ENCODE measurements at regions not wholly inside any gene's neighbourhood (a gene's known extent, or its start where the extent isn't known, plus 50 kb on each side); places are given as distances from the start of the nearest gene placed in this dataset.

GRCh38 chr2:67970071-67970470 is 92.7 kb downstream of the C1D start:
- no peak overlapping the region for H3K9ac ChIP-seq (ENCODE audit: insufficient read depth, low read depth, low read length)

DNA sequence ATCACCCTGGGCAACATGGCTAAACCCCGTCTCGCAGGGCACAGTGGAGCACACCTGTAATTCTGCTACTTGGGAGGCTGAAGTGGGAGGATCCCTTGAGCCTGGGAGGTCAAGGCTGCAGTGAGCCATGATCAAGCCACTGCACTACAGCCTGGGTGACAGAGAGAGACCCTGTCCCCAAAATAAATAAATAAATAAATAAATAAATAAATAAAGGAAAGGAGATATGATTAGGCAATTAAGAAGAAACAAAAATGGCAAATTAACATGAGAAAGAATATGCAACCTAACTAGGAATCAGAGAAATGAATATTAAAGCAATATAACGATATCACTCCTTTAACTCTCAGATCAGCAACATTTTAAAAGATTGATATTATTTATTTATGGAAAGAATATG is 92.3 kb downstream of the C1D start:
- H3K79me2 ChIP-seq (ENCODE audit: insufficient read depth, low read length), result no peaks in the 10 kb centered on the region
- no peaks in the 10 kb centered on the region for H4K20me1 ChIP-seq (ENCODE audit: insufficient read depth, low read length)
- no peaks in the 10 kb centered on the region for H3K9me3 ChIP-seq (ENCODE audit: low read length)
- DNase-seq (ENCODE audit: low spot score) (no peak), ATAC-seq (no peak), FAIRE-seq (no peak)
- POLR2A ChIA-PET, result no interaction called here
- no TSS peak for BruUV-seq (replicated peaks)
- H2AFZ ChIP-seq (ENCODE audit: low read length), result no peak overlapping the region
- CTCF ChIA-PET (ENCODE audit: low intra/inter-chr PET ratio, low total read pairs), result no interaction called here
- intact Hi-C loops (cut with micrococcal nuclease; ENCODE audit: unreplicated experiment), result no loop called here
- no peak overlapping the region for H3K27ac ChIP-seq (ENCODE audit: extremely low read length, insufficient read depth, low read length)
- H3K4me2 ChIP-seq (ENCODE audit: low read depth, low read length), result no peak overlapping the region
- no peak overlapping the region for H3K9ac ChIP-seq (ENCODE audit: insufficient read depth, low read depth, low read length)
- 0 out of 5 replicates have a peak, but pooled peaks cover 0 to 1% of the 10 kb centered on the region in 2 experiments for H3K27me3 ChIP-seq (ENCODE audit: control insufficient read depth in 1 of 2, insufficient read depth in 2 of 2, low read length in 2 of 2)
- no peaks in the 10 kb centered on the region for H3K36me3 ChIP-seq (replicated peaks in 1 of 2; ENCODE audit: control insufficient read depth in 1 of 2, insufficient read depth in 2 of 2, low read length in 2 of 2)
- WGBS (ENCODE audit: low lambda C conversion rate), result 52% methylated on average over 3 of the region's 3 CpGs
- no peaks in the 10 kb centered on the region for H3K4me1 ChIP-seq (ENCODE audit: insufficient read depth, low read length)
- in situ Hi-C loops (cut with HindIII; ENCODE audit: extremely low pct_ligation_motif_present, low pct_unique_long_range_greater_than_20kb), result no loop called here
- no peak overlapping the region for H3K4me3 ChIP-seq (replicated peaks in 1 of 3; ENCODE audit: insufficient read depth in 1 of 3, low read depth in 2 of 3, low read length in 3 of 3)
- TF ChIP-seq AHDC1 (CRISPR knock-in tag; IDR thresholded peaks at IDR 0.05; ENCODE audit: borderline replicate concordance) (no peak), LRRFIP1 (CRISPR knock-in tag; conservative IDR thresholded peaks at IDR 0.05) (no peak), ZNF484 (CRISPR knock-in tag; IDR thresholded peaks at IDR 0.05; ENCODE audit: borderline replicate concordance, low read depth) (no peak), ZNF776 (CRISPR knock-in tag; IDR thresholded peaks at IDR 0.05) (no peak), ZNF530 (CRISPR knock-in tag; IDR thresholded peaks at IDR 0.05; ENCODE audit: low read depth) (no peak), FOXP1 (IDR thresholded peaks at IDR 0.05) (no peak), FOXP1 (CRISPR knock-in tag; IDR thresholded peaks at IDR 0.05) (no peak), ZNF383 (CRISPR knock-in tag; IDR thresholded peaks at IDR 0.05; ENCODE audit: borderline replicate concordance) (no peak), TSC22D2 (CRISPR knock-in tag; IDR thresholded peaks at IDR 0.05; ENCODE audit: borderline replicate concordance) (no peak), ZSCAN29 (CRISPR knock-in tag; conservative IDR thresholded peaks at IDR 0.05) (no peak)

More at GRCh38 chr2:67970071-67970470, 92.7 kb downstream of the C1D start:
- Histone ChIP-seq H3K27me3 (ENCODE audit: control insufficient read depth in 1 of 2, insufficient read depth in 2 of 2, low read length in 2 of 2) (no peaks in the 10 kb centered on the region), H3K4me1 (ENCODE audit: insufficient read depth, low read length) (no peaks in the 10 kb centered on the region), H3K79me2 (ENCODE audit: insufficient read depth, low read length) (no peaks in the 10 kb centered on the region), H3K27ac (ENCODE audit: extremely low read length, insufficient read depth, low read length) (no peak overlapping the region), H3K9me3 (ENCODE audit: low read length) (no peaks in the 10 kb centered on the region), H3K36me3 (replicated peaks in 1 of 2; ENCODE audit: control insufficient read depth in 1 of 2, insufficient read depth in 2 of 2, low read length in 2 of 2) (no peaks in the 10 kb centered on the region), H3K4me2 (ENCODE audit: low read depth, low read length) (no peak overlapping the region), H2AFZ (ENCODE audit: low read length) (no peak overlapping the region), H4K20me1 (ENCODE audit: insufficient read depth, low read length) (no peaks in the 10 kb centered on the region), H3K4me3 (replicated peaks in 1 of 3; ENCODE audit: insufficient read depth in 1 of 3, low read depth in 2 of 3, low read length in 3 of 3) (no peak overlapping the region)
- no peak for ATAC-seq
- ChIA-PET POLR2A (no interaction called here), CTCF (ENCODE audit: low intra/inter-chr PET ratio, low total read pairs) (no interaction called here)
- intact Hi-C loops (cut with micrococcal nuclease; ENCODE audit: unreplicated experiment) (no loop called here), in situ Hi-C loops (cut with HindIII; ENCODE audit: extremely low pct_ligation_motif_present, low pct_unique_long_range_greater_than_20kb) (no loop called here)
- DNase-seq (ENCODE audit: low spot score), result no peak
- no TSS peak for BruUV-seq (replicated peaks)
- TF ChIP-seq CEBPB (IDR thresholded peaks at IDR 0.05; ENCODE audit: borderline replicate concordance, low read depth, low read length) (peak; percentile 19; the same call in 1 of the 2 replicates), ATF7 (IDR thresholded peaks at IDR 0.05) (peak; percentile 48; the same call in 1 of the 2 replicates), ATF7 (CRISPR knock-in tag; IDR thresholded peaks at IDR 0.05) (no peak), MAFK (conservative IDR thresholded peaks at IDR 0.05 in 1 of 2, IDR thresholded peaks at IDR 0.05 in 1 of 2; ENCODE audit: low read length in 2 of 2) (peak; percentile 46 to 74; a peak in 3 of 4 replicates), FOSL2 (CRISPR knock-in tag; IDR thresholded peaks at IDR 0.05) (no peak), MAFF (IDR thresholded peaks at IDR 0.05; ENCODE audit: low read depth, low read length) (peak; percentile 23; the same call in 1 of the 2 replicates)
- no peak for FAIRE-seq
